ENCODE measurements at regions not wholly inside any gene's neighbourhood (a gene's known extent, or its start where the extent isn't known, plus 50 kb on each side); places are given as distances from the start of the nearest gene placed in this dataset.

- RAD21 ChIA-PET (ENCODE audit: low non-redundant PET in 1 of 2, low total read pairs in 2 of 2, uncharacterized antibody in 2 of 2, unreplicated experiment in 2 of 2), result no interaction called here
- no peaks in the 10 kb centered on the region for H3K79me2 ChIP-seq (ENCODE audit: insufficient read depth, low read length)
- H2AFZ ChIP-seq (ENCODE audit: low read depth, low read length, poor library complexity, severe bottlenecking), result no peak overlapping the region
- H3K4me3 ChIP-seq (replicated peaks in 1 of 2; ENCODE audit: low read depth in 1 of 2, low read length in 2 of 2), result no peak overlapping the region
- H3K9me3 ChIP-seq (ENCODE audit: control insufficient read depth in 1 of 2, insufficient read depth in 1 of 2, low read depth in 1 of 2, low read length in 2 of 2), result no peaks in the 10 kb centered on the region
- H4K20me1 ChIP-seq (ENCODE audit: insufficient read depth), result no peaks in the 10 kb centered on the region
- intact Hi-C loops (cut with micrococcal nuclease), result no loop called here
- H3K27ac ChIP-seq (ENCODE audit: low read depth, low read length), result no peak overlapping the region
- DNase-seq (ENCODE audit: low read depth, low spot score) (no peak), ATAC-seq (no peak)
- peaks cover 7 to 9% of the 10 kb centered on the region in 2 experiments; a peak in 3 of 4 replicates for H3K4me1 ChIP-seq (ENCODE audit: control insufficient read depth in 1 of 2, insufficient read depth in 2 of 2, low read length in 2 of 2)
- no TSS peak for BruUV-seq (replicated peaks)
- H3K9ac ChIP-seq (ENCODE audit: low read length), result no peak overlapping the region
- H3K27me3 ChIP-seq (ENCODE audit: insufficient read depth, low read length), result no peaks in the 10 kb centered on the region
- CTCF ChIA-PET, result no interaction called here
- POLR2A ChIA-PET, result no interaction called here
- no peaks in the 10 kb centered on the region for H3K36me3 ChIP-seq (ENCODE audit: control insufficient read depth in 1 of 2, insufficient read depth in 2 of 2, low read length in 2 of 2)
- H3K9me2 ChIP-seq (ENCODE audit: insufficient read depth), result no peaks in the 10 kb centered on the region
- no peak overlapping the region for H3K4me2 ChIP-seq (ENCODE audit: low read length)
- TF ChIP-seq EGR1 (IDR thresholded peaks at IDR 0.05; ENCODE audit: low read depth), result no peak
- TF ChIP-seq YY1 (IDR thresholded peaks at IDR 0.05; ENCODE audit: extremely low read depth, insufficient replicate concordance, low read depth, low read length), result no peak
- TF ChIP-seq MAX (IDR thresholded peaks at IDR 0.05), result no peak
- TF ChIP-seq, protein P1, sequence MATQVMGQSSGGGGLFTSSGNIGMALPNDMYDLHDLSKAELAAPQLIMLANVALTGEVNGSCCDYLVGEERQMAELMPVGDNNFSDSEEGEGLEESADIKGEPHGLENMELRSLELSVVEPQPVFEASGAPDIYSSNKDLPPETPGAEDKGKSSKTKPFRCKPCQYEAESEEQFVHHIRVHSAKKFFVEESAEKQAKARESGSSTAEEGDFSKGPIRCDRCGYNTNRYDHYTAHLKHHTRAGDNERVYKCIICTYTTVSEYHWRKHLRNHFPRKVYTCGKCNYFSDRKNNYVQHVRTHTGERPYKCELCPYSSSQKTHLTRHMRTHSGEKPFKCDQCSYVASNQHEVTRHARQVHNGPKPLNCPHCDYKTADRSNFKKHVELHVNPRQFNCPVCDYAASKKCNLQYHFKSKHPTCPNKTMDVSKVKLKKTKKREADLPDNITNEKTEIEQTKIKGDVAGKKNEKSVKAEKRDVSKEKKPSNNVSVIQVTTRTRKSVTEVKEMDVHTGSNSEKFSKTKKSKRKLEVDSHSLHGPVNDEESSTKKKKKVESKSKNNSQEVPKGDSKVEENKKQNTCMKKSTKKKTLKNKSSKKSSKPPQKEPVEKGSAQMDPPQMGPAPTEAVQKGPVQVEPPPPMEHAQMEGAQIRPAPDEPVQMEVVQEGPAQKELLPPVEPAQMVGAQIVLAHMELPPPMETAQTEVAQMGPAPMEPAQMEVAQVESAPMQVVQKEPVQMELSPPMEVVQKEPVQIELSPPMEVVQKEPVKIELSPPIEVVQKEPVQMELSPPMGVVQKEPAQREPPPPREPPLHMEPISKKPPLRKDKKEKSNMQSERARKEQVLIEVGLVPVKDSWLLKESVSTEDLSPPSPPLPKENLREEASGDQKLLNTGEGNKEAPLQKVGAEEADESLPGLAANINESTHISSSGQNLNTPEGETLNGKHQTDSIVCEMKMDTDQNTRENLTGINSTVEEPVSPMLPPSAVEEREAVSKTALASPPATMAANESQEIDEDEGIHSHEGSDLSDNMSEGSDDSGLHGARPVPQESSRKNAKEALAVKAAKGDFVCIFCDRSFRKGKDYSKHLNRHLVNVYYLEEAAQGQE (IDR thresholded peaks at IDR 0.05; ENCODE audit: low read depth), result no peak
- no peak for TF ChIP-seq FOSL1 (IDR thresholded peaks at IDR 0.05; ENCODE audit: low read depth)
- TF ChIP-seq RAD21 (IDR thresholded peaks at IDR 0.05; ENCODE audit: low read depth), result no peak
- TF ChIP-seq SIN3A (IDR thresholded peaks at IDR 0.05; ENCODE audit: low read depth), result no peak
- no peak for TF ChIP-seq CEBPB (IDR thresholded peaks at IDR 0.05; ENCODE audit: low read depth)
- no peak for TF ChIP-seq EZH2 (IDR thresholded peaks at IDR 0.05)
- no peak for TF ChIP-seq ZBTB33 (IDR thresholded peaks at IDR 0.05; ENCODE audit: extremely low read depth, insufficient replicate concordance, low read length)
These were observed 264.6 kb downstream of the HHIPL2 start for GRCh38 chr1:222283147-222283768.

Measured in HCT116 (cell line).